HepG2 (cell line): ENCODE measurements at regions not wholly inside any gene's neighbourhood (a gene's known extent, or its start where the extent isn't known, plus 50 kb on each side); places are given as distances from the start of the nearest gene placed in this dataset.

Experiments used
- ATAC-seq: fragments of 200-7000 bp; cut with Tn5 transposase; 3 replicates; pipeline ENCODE4 v1.9.1; 2020; ENCODE audit warnings: mild to moderate bottlenecking, moderate library complexity
- BruUV-seq: library from RNA; stranded (reverse); fragments of 400-500 nt; replicated peaks from 2 replicates; lab custom pipeline; 2021; lab: Mats Ljungman, UMichigan
- CTCF ChIA-PET: fragments of 300-600 bp; formaldehyde crosslinking; extraction: SDS; loops from one replicate; lab custom pipeline; 2021; ENCODE audit warnings: low total read pairs, inconsistent platforms, low intra/inter-chr PET ratio; lab: Yijun Ruan, JAX
- POLR2A ChIA-PET: fragments of 350-600 bp; sonication (Branson Sonifier 250); formaldehyde crosslinking; loops from one replicate; lab custom pipeline; 2020; ENCODE audit warnings: antibody characterized with exemption, inconsistent platforms; lab: Yijun Ruan, JAX
- DNase-seq: peaks from one replicate; pipeline ENCODE4 v3.0.0-alpha.2; 2015; ENCODE audit warnings: low spot score
- FAIRE-seq: peaks from 3 replicates; lab custom pipeline; 2011; peaks lifted over from hg19 to GRCh38; lab: Jason Lieb, UNC
- H2AFZ ChIP-seq: one replicate; pipeline ENCODE4 v1.6.1; 2011; ENCODE audit warnings: low read length, inconsistent platforms
- H3K27ac ChIP-seq: fragments of 300-600 bp; 3 replicates; pipeline ENCODE4 v1.8.0; 2011; ENCODE audit warnings: mixed run types, mild to moderate bottlenecking, mixed read lengths, low read length, inconsistent platforms; ENCODE audit not compliant: insufficient read depth; ENCODE audit errors: extremely low read length
- H3K27me3 ChIP-seq, 2 experiments: fragments of 200-600 bp in 1 of 2; 2 replicates in 1 of 2; 3 replicates in 1 of 2; pipeline versions ENCODE4 v1.6.0 to v1.8.0; 2011; ENCODE audit warnings: low read length in 2 of 2, mild to moderate bottlenecking in 2 of 2, moderate library complexity in 2 of 2, inconsistent platforms in 1 of 2; ENCODE audit not compliant: insufficient read depth in 2 of 2, control insufficient read depth in 1 of 2
- H3K36me3 ChIP-seq, 2 experiments: fragments of 200-600 bp in 1 of 2; replicated peaks in 1 of 2; 2 replicates in 1 of 2; 3 replicates in 1 of 2; pipeline versions ENCODE4 v1.5.1 to v1.8.0; 2011; ENCODE audit warnings: low read length in 2 of 2, inconsistent platforms in 1 of 2; ENCODE audit not compliant: insufficient read depth in 2 of 2, control insufficient read depth in 1 of 2
- H3K4me1 ChIP-seq: 2 replicates; pipeline ENCODE4 v1.5.1; 2012; ENCODE audit warnings: low read length, inconsistent platforms; ENCODE audit not compliant: insufficient read depth
- H3K4me2 ChIP-seq: 2 replicates; pipeline ENCODE4 v1.6.0; 2011; ENCODE audit warnings: low read depth, low read length, inconsistent platforms
- H3K4me3 ChIP-seq, 3 experiments: fragments of 200-600 bp in 1 of 3; sonication (generic), shearing (Covaris generic) in 1 of 3; replicated peaks in 1 of 3; 2 replicates each; pipeline ENCODE4 v1.5.1; 2011 to 2016; ENCODE audit warnings: low read length in 3 of 3, inconsistent platforms in 2 of 3, low read depth in 2 of 3, mild to moderate bottlenecking in 2 of 3, control low read depth in 1 of 3, mixed read lengths in 1 of 3; ENCODE audit not compliant: insufficient read depth in 1 of 3
- H3K79me2 ChIP-seq: one replicate; pipeline ENCODE4 v1.6.1; 2011; ENCODE audit warnings: low read length, inconsistent platforms; ENCODE audit not compliant: insufficient read depth
- H3K9ac ChIP-seq: 2 replicates; pipeline ENCODE4 v1.6.0; 2011; ENCODE audit warnings: mild to moderate bottlenecking, low read depth, low read length, inconsistent platforms; ENCODE audit not compliant: insufficient read depth
- H3K9me3 ChIP-seq: 2 replicates; pipeline ENCODE4 v1.5.1; 2012; ENCODE audit warnings: mild to moderate bottlenecking, low read length
- H4K20me1 ChIP-seq: 2 replicates; pipeline ENCODE4 v1.6.0; 2011; ENCODE audit warnings: inconsistent platforms, mild to moderate bottlenecking, low read length, moderate library complexity; ENCODE audit not compliant: insufficient read depth
- ELK4 ChIP-seq: sonication (generic); formaldehyde crosslinking; IDR thresholded peaks from 2 replicates; pipeline ENCODE4 v1.9.0; 2021; ENCODE audit warnings: missing genetic modification reagents, borderline replicate concordance
- GZF1 ChIP-seq: sonication (generic); formaldehyde crosslinking; IDR thresholded peaks from 2 replicates; pipeline ENCODE4 v1.5.1; 2020; ENCODE audit warnings: mild to moderate bottlenecking, missing genetic modification reagents
- IRF9 ChIP-seq: sonication (generic); formaldehyde crosslinking; IDR thresholded peaks from 2 replicates; pipeline ENCODE4 v1.8.0; 2022; ENCODE audit warnings: missing genetic modification reagents, mild to moderate bottlenecking, borderline replicate concordance
- MAX ChIP-seq: IDR thresholded peaks from 2 replicates; pipeline ENCODE4 v1.6.1; 2012; ENCODE audit warnings: inconsistent platforms
- PRDM10 ChIP-seq: sonication (generic); formaldehyde crosslinking; IDR thresholded peaks from 2 replicates; pipeline ENCODE4 v1.4.0; 2020; ENCODE audit warnings: low read depth, missing genetic modification reagents
- RBFOX2 ChIP-seq: fragments of 200-400 bp; formaldehyde crosslinking; IDR thresholded peaks from 2 replicates; pipeline ENCODE4 v1.6.1; 2017; ENCODE audit warnings: low read depth, mild to moderate bottlenecking, low read length
- REL ChIP-seq: sonication (generic); formaldehyde crosslinking; conservative IDR thresholded peaks from 2 replicates; pipeline ENCODE4 v1.8.0; 2022; ENCODE audit warnings: mild to moderate bottlenecking, missing genetic modification reagents, moderate library complexity
- RFX3 ChIP-seq: IDR thresholded peaks from 2 replicates; pipeline ENCODE4 v1.6.1; 2016; ENCODE audit warnings: missing biosample characterization, missing genetic modification reagents
- SALL2 ChIP-seq: sonication (generic); formaldehyde crosslinking; IDR thresholded peaks from 2 replicates; pipeline ENCODE4 v1.8.1; 2023; ENCODE audit warnings: mild to moderate bottlenecking, missing genetic modification reagents, inconsistent platforms
- SKIL ChIP-seq: sonication (generic); formaldehyde crosslinking; IDR thresholded peaks from 2 replicates; pipeline ENCODE4 v1.8.0; 2022; ENCODE audit warnings: missing genetic modification reagents, mild to moderate bottlenecking, moderate library complexity, borderline replicate concordance
- ZBTB7A ChIP-seq: sonication (generic); formaldehyde crosslinking; IDR thresholded peaks from 2 replicates; pipeline ENCODE4 v1.8.0; 2022; ENCODE audit warnings: mild to moderate bottlenecking, missing genetic modification reagents
- ZKSCAN8 ChIP-seq: IDR thresholded peaks from 2 replicates; pipeline ENCODE4 v1.6.1; 2016; ENCODE audit warnings: borderline replicate concordance, missing genetic modification reagents, missing compliant biosample characterization
- ZNF614 ChIP-seq: IDR thresholded peaks from 2 replicates; pipeline ENCODE4 v1.6.1; 2018; ENCODE audit warnings: missing biosample characterization, missing genetic modification reagents, inconsistent platforms, borderline replicate concordance
- ZNF770 ChIP-seq: sonication (generic); formaldehyde crosslinking; IDR thresholded peaks from 2 replicates; pipeline ENCODE4 v1.5.0; 2020; ENCODE audit warnings: mild to moderate bottlenecking, missing genetic modification reagents
- WGBS: methylation state at CpG from one replicate; pipeline ENCODE4 v1.1.6; 2017; ENCODE audit warnings: low lambda C conversion rate; 5-methylcytosine and 5-hydroxymethylcytosine counted together
- in situ Hi-C: cut with HindIII; loops from 2 replicates; pipeline ENCODE4 v1.10.0; 2017; ENCODE audit warnings: low pct_unique_long_range_greater_than_20kb; ENCODE audit not compliant: extremely low pct_ligation_motif_present
- intact Hi-C: fragments of 100-400 bp; cut with micrococcal nuclease; formaldehyde crosslinking; loops from one replicate; pipeline ENCODE4 v1.10.0; 2022; ENCODE audit not compliant: unreplicated experiment

GRCh38 chr3:8069471-8069870, 432.2 kb upstream of the LMCD1 start:
- no peaks in the 10 kb centered on the region for H3K4me1 ChIP-seq
- ATAC-seq, result no peak
- no peak for DNase-seq
- in situ Hi-C loops, result no loop called here
- H3K4me2 ChIP-seq, result no peak overlapping the region
- 0% methylated on average over 1 of the region's 1 CpG for WGBS
- no peaks in the 10 kb centered on the region for H3K79me2 ChIP-seq
- intact Hi-C loops, result no loop called here
- no peaks in the 10 kb centered on the region for H3K27me3 ChIP-seq
- FAIRE-seq, result no peak
- no peaks in the 10 kb centered on the region for H4K20me1 ChIP-seq
- no peaks in the 10 kb centered on the region for H3K36me3 ChIP-seq
- TF ChIP-seq ELK4 (no peak), SALL2 (CRISPR knock-in tag) (no peak), GZF1 (CRISPR knock-in tag) (no peak), IRF9 (CRISPR knock-in tag) (no peak), ZNF770 (CRISPR knock-in tag) (no peak), ZKSCAN8 (CRISPR knock-in tag) (no peak), PRDM10 (CRISPR knock-in tag) (no peak), SKIL (CRISPR knock-in tag) (no peak), MAX (no peak), ZNF614 (no peak), REL (CRISPR knock-in tag) (no peak), ZBTB7A (no peak), RBFOX2 (no peak), RFX3 (CRISPR knock-in tag) (no peak)
- TF ChIP-seq, all 625 proteins: peak for 0
- POLR2A ChIA-PET, result no interaction called here
- Histone ChIP-seq H3K9me3 (no peaks in the 10 kb centered on the region), H2AFZ (no peak overlapping the region), H3K27ac (no peak overlapping the region), H3K9ac (no peak overlapping the region), H3K4me3 (no peak overlapping the region)
- CTCF ChIA-PET, result no interaction called here
- no TSS peak for BruUV-seq
